GM18499 (cell line): ENCODE measurements at regions not wholly inside any gene's neighbourhood (a gene's known extent, or its start where the extent isn't known, plus 50 kb on each side); places are given as distances from the start of the nearest gene placed in this dataset.
"Not testable (repeated sequence)": the region's sequence is repeated elsewhere in the genome, so short reads cannot be mapped to it uniquely, and the experiment has no call there.

Source experiments
- ATAC-seq: cut with Tn5 transposase; IDR thresholded peaks from one replicate; pipeline ENCODE4 v1.9.1; 2021; ENCODE audit warnings: moderate number of reproducible peaks; ENCODE audit not compliant: insufficient read depth, unreplicated experiment

DNA sequence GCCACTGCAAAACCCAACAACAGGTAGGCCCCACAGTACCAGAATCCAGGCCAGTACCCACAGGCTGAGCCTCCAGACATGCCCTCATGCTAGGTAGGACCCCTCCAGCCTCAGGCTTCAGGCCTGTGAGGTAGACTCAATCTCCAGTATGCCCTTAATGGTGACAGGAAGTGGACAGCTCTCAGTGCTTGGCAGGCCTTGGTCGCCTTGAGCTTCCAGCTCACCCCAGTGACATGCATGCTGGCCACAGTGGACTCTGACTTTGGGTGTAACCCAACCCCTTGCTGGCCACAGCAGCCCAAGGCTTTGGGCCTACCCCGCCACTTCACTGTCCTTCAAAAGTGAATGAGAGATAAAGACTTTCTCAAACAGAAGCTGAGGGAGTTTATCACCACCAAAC is 324.2 kb downstream of the ANTXR2 start:
- ATAC-seq: no peak

DNA sequence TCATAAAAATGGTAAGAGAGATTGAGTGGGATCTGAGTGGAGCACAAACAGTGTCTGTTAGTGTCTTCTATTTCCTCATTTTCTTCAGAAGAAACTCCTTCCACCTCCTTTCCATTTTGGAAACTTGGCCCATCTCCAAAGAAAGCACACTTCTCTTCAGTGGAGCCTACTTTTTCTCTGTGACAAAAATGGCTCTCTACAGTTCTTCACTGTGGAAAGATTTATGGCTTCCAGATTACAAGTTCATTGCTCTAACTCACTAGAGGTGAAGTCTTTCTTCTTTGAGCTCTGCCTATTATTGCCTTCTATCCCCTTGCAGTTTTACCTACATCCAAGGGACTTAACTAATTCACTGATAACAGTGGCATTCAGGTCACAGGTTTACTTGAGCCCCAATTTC is 325.8 kb downstream of the ANTXR2 start:
- no peak for ATAC-seq

DNA sequence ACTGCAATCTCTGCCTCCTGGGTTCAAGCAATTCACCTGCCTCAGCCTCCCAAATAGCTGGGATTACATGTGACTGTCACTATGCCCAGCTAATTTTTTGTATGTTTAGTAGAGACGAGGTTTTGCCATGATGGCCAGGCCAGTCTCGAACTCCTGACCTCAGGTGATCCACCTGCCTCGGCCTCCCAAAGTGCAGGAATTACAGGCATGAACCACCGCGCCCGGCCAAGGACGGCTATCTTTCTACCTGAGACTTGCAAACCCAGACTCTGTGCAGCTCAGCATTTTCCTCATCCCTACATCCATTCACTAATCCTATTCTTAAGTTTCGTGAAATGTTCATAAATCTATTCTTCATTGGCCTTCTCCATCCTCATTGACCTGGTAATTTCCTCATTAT is 330.0 kb downstream of the ANTXR2 start:
- no peak for ATAC-seq

DNA sequence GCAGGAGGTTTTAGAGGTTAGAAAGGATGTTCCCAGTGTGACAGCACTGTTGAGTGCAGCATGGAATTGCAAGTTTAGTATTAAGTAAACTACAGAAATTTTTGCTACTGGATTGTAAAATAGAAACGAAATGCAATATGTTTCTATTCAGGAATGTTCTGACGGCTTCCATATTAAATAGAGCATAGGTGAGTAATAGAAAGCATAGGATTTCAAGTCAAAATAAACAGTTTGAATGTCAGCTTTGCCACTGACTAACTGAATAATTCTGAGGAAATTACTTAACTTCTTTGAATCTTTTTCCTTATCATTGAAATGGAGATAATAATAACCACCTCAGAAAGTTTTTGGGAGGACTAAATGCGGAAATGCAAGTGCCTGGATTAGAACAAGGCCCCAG is 331.9 kb upstream of the GK2 start:
- no peak for ATAC-seq

DNA sequence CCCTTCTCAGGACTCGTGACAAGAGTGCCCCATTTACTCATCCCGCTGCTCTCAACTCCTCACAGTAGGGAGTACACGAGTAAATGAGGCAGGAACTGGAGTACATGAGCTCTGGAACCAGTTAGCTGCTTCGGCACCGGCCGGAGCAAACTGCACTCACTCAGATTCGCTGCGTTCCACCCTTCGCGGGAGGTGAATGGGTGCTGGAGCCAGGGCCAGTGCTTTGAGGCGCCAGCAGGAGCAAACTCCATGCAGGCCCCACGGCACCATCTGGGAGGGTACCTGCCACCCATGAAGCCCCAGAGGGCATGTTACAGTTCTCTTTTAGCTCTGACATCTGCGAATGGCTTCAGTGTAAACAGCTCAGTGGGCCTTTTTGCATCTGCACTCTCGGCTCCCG is 315.5 kb upstream of the GK2 start:
- ATAC-seq: no peak

DNA sequence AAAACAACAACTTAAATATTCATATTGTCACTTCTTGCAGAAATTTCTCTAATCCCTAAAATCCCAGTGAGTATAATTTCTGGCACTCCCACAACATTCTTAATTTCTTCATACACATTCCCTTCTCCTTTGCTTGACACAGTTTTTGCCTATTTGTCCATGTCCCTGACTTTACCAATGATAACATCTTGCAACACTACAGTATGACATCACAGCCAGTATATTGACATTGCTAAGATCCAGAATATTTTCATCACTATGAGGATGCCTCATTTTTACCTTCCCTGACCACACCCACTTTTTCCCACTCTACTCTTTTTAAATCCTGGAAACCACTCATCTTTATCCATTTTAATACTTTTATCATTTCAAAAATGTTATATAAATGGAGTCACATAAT is 292.3 kb upstream of the GK2 start:
- no peak for ATAC-seq

DNA sequence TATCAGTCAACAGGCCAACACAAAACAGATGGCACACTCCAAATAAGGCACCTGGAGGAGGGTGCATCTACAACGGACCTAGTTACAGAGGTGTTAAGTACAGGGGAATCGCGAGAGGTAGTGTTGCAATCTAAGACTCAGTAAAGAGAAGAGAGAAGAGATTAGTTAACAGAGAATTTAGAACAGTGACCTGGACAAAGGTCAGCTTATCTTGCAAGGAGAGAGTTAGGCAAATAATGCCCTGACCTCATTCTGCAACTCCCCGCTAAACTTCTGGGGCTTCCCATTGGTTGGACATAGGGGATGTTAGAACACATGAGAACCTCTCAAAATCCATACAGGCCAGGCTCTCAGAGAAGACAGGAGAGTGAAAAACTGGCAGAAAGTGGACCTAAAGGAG is 289.4 kb upstream of the GK2 start:
- ATAC-seq: no peak

DNA sequence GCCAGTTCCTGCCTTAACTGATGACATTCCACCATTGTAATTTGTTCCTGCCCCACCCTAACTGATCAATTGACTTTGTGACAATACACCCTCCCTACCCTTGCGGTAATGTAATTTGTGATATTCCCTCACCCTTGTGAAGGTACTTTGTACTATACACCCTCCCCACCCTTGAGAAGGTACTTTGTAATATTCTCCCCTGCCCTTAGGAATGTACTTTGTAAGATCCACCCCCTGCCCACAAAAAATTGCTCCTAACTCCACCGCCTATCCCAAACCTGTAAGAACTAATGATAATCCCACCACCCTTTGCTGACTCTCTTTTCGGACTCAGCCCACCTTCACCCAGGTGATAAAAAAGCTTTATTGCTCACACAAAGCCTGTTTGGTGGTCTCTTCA is 288.5 kb upstream of the GK2 start:
- ATAC-seq: not testable (repeated sequence)

DNA sequence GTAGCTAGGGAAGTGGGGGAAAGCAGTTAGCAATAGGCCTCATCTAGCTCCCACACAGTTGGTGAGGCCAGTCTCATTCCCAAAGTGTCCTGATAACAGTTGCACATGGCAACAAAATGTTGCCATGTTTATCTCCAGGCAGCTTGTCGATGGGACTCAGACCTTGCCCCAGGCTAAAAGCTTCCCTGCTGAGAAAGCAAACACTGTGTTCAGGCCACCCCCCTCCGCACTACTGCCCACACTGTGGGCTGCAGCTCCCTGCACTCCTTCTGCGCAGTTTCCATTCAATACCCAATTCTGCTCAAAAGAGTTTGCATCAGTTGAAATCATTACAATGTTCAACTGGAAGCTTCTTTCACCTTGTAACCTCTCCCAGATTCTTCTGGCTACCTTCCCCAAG is 287.8 kb upstream of the GK2 start:
- no peak for ATAC-seq

DNA sequence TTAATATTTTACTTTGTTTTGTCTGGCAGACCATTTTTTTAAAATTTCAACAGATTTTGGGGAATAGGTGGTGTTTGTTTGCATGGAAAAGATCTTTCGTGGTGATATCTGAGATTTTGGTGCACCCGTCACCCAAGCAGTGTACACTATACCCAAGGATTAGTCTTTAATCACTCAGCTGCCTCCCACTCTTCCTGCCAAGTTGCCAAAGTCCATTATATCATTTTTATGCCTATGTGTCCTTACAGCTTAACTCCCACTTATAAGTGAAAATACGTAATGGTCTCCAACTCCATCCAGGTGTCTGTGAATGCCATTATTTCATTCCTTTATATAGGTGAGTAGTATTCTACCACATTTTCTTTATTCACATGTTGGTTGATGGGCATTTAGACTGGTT is 281.7 kb upstream of the GK2 start:
- ATAC-seq: no peak

DNA sequence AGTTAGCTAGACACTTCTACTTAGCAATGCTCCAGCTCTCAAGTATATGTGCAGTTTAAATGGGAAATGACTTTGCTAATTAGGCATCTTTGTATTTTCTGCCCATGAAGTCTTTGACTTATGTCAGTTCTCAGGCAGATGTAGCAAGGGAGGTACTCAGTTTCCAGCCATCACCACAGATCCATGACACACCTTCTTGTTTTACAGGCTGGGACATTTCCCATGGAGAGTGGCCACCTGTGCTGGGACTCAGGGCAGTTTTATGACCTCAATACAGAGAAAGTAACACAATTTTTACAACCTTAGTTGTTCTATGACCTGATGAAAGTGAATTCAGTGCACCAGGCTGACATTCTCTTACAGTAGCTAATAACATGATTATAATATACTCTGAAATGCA is 280.7 kb upstream of the GK2 start:
- ATAC-seq: no peak

DNA sequence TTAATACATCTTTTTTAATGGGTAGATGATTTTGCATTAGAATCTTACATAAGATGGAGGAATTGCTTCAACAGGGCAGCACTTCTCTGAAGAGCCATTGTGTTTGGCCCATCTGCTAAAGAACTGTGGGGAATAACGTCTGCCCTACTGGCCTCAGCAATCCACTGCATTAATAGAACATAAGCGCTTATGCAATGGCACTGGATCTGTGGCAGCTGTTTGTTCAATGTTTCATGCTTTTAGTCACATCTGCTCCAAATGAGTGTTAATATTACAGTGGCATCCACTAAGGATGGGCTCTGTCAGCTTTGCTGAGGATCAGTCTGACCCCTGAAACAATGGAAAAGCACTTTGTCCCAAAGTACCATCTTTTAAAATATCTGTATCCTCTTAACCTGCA is 279.0 kb upstream of the GK2 start:
- ATAC-seq: no peak

DNA sequence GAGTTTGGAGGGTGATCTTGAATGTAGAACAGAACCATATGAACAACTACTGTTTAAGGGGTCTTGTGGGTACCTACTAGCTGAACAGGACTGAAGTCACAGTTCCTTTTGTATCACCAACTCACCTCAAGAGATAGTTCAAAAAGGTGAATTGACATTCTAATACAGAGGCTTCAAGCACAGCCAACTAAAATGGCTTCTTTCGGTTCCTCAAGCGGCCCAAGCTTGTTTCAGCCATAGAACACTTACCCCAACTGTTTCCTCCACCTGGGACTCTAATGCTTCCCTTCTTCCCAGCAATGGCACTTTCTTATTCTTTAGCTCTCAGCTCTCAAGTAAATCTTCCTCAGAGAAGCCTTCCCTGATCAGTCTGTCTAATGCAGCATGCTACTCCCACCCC is 277.5 kb upstream of the GK2 start:
- ATAC-seq: no peak

DNA sequence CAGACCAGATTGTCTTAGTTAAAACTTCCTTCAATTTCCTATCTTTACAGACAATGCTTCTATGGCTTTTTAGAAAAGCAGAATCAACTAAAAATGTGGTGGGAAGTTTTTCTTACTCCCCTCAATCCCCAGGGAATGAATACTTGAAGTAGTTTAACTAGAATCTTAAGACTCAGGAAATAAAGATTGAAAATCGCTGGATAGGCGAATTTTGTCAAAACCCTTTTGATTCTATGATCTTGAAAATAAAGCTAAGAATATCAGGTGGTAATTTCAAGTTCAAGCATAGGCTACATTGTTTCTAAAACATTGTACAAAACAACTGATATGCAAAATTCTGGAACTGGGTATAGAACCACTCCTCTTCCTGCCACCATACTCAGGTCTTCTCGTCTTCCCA is 276.5 kb upstream of the GK2 start:
- ATAC-seq: no peak

DNA sequence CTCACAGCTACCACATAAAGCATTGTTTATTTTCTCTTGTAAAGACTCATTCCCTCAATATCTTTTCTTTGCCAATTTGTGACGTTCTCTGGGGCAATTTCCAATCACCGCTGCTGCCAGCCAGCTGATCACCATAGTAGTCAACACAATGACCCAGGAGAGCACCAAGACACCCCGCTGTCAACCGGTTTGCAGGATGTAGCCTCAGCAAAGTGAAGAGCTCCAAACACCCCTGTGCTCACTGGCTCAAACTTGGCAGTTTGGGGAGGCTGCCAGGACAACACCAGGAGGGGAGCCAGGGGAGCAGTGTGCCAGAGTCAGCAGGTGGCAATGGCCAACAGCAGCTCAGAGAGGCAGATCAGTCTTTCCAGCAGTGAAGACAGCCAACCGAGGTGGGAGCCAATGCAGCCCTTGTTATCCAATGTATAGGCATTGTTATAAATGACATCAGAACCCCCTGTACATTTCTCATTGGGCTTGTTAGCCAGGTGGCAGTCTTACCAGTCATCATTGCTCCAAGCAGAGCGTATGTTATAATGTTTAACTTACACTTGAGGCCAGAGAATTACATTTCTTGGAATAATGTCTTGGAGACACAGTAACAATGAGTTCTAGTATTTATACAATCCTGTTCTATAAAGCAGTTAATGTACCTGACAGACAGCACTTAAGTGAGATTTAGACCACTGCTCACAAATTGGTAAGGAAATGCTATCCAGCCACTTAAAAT is 274.9 kb upstream of the GK2 start:
- ATAC-seq: no peak

DNA sequence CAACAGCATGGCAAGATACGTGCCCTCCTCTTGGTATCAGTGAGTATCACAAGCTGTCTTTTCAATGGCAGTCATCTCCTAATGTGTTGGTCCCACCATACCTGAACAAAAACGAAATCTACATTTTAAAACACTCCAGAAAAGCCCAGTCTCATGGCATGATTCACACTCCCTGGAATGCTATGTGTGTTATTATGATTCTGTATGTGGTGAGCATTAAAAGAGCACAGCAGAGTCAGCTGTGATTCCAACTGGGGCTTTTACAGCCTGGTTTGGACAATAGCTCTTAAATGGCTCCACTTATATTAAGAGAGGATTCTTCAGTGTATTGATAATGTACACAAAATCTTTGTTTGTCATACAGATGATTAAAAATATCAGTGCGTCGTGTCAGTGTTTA is 274.1 kb upstream of the GK2 start:
- no peak for ATAC-seq

DNA sequence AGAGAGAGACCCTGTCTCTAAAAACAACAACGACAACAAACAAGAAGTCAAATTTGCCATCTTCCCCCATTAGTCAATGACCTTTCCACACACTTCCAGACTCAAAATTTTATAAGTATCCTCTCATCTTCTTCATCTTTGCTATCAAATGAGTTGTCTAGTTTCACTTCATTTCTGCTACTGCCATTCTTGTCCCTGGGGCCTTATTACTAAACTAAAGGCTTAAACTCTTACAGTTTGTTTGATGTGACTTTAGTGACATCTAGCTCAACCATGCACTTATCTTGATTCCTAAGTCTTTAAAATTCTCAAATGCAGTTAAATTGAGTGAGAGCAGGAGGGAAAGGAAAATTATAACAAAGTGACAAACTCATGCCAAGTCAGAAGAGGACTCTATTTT is 271.8 kb upstream of the GK2 start:
- no peak for ATAC-seq

DNA sequence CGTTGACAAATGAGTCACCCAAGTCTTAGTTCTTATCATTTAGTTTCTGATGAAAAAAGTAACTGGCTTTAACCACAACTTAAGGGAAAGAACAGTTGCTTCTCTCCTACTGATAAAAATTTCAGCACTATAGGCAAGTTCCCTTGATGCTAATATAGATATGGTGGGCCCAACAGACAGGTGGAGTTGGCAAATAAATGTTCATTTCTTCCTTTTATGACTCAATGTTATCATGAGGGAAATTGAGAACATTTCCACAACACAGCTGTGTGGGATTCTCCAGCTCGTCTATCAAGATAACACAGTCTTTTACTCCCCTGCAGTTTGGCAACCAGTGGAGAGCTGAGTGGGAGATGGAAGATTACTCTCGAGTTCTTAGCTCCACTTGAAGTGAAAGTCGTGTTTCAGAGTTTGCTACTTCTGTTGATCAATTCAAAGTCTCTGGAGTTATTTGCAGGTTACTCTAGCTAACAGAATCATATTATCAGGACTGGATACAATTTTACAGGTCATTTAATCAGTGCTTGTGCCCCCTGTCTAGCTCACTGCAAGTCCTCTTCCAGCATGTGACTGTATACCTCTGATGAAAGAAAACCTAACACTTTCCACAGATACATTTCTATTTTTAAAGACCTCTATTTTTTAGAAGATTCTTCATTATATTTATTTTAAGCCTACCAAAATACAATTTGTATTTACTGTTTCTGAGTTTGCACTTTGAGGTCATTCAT is 270.6 kb upstream of the GK2 start:
- ATAC-seq: no peak

DNA sequence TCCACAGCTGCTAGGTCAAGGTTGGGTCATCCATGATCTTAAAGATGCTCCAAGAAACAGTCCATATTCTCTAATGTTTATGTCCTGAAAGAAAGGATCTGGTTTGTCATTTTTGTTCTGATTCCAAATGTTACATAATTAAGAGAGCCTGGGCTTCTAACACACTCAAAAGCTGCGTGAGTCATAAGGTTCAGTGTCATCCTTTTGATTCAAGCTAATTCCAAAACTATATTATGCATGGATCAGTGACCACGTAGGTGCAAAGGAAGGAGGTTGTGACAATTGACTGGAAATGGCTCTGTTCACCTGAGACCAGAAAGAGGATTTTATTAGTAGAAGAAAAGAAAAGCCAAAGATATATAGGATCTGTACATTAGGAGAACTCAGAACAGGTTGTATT is 268.7 kb upstream of the GK2 start:
- no peak for ATAC-seq

DNA sequence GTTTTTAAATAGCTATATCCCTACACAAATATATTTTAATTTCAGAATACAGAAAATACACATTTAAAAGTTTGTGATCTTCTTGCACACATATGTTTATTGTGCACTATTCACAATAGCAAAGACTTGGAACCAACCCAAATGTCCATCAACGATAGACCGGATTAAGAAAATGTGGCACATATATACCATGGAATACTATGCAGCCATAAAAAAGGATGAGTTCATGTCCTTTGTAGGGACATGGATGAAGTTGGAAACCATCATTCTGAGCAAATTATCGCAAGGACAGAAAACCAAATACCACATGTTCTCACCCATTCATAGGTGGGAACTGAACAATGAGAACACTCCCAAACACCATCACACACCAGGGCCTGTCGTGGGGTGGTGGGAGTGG is 266.9 kb upstream of the GK2 start:
- not testable (repeated sequence) for ATAC-seq

DNA sequence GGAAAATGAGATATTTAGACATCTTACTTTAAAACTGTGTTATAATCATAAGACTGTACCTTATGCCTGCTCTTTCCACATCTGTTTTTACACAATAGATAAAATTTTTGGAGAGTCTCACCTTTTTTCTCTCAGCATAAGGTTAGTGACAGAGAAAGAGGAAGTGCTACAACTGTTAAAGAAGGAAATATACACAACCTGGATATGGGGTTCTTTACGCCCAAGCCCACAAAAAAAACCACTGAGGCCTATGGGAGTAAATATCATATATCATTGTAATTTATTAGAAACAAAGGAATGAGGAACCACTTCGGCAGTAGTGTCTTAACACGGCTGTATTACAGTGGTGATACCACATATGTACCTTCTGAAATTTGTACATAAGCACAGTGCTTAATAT is 265.9 kb upstream of the GK2 start:
- no peak for ATAC-seq

DNA sequence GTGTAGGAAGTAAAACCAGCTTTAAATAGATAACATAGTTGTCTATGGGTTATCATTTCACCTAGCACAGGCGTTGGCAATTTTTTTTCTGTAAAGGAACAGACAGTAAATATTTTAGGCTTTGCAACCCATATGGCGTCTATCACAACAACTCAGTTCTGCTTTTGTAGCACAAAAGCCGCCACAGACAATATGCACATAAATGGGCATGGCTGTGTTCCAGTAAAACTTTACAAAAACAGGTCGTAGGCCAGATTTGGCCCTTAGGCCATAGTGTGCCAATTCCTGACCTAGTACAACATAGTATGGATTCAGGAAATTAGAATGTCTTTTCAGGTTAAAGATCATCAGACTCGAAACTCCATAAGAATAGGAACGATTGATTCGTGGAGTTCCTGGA is 265.3 kb upstream of the GK2 start:
- no peak for ATAC-seq
